ENCODE measurements at regions not wholly inside any gene's neighbourhood (a gene's known extent, or its start where the extent isn't known, plus 50 kb on each side); places are given as distances from the start of the nearest gene placed in this dataset.

DNA sequence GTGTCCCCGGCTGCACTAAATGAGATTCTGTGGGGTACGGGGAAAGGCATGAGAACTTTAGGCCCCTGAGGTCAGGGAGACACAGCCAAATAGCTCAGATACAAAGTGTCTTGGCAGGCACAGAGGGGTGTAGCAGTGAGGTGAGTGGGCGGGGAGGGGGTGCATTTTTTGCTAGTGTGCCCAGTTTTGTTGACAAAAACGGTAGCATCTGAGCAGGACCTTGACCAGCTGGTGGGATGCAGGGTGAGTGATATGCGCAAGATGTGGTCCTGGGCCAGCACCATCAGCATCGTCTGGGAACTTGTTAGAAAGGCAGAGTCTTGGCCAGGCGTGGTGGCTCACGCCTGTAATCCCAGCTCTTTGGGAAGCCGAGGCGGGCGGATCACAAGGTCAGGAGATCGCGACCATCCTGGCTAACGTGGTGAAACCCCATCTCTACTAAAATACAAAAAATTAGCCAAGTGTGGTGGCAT, 127.3 kb upstream of the LGALSL start:
- intact Hi-C loops (cut with DNase I; ENCODE audit: low total_unique reads) (loop anchor here (5.0 to 10.0 kb wide), 2 partner anchors 172 to 274 kb away; no protein-coding TSS in a partner anchor), in situ Hi-C loops (cut with MboI; ENCODE audit: low pct_ligation_motif_present in 1 of 4, low pct_unique_long_range_greater_than_20kb in 1 of 4, low sequenced_read_pairs in 3 of 4) (loop anchor here in 3 of 4 donors (5.0 to 25.0 kb wide), 3 partner anchors 272 to 561 kb away; no protein-coding TSS in a partner anchor)
- Histone ChIP-seq H3K36me3 (no peaks in the 10 kb centered on the region), H3K4me3 (no peak overlapping the region), H3K4me1 (peaks cover 10 to 38% (median 23%) of the 10 kb centered on the region in 4 donors), H3K9me3 (no peaks in the 10 kb centered on the region), H3K27me3 (no peaks in the 10 kb centered on the region), H3K27ac (peak overlapping the region; percentile 52 to 72 (median 66))
- no peak for DNase-seq
- TF ChIP-seq POLR2A (IDR thresholded peaks at IDR 0.05) = no peak
- TF ChIP-seq EP300 (IDR thresholded peaks at IDR 0.05; ENCODE audit: low read depth) = no peak
- TF ChIP-seq CTCF (IDR thresholded peaks at IDR 0.05) = no peak
- TF ChIP-seq POLR2AphosphoS5 (IDR thresholded peaks at IDR 0.05) = no peak
- 88% methylated on average over 14 of the region's 14 CpGs; no CpG with 5 or more reads in 1 of the 2 donors for WGBS, 2 donors (ENCODE audit: low coverage in 1 of 2)

DNA sequence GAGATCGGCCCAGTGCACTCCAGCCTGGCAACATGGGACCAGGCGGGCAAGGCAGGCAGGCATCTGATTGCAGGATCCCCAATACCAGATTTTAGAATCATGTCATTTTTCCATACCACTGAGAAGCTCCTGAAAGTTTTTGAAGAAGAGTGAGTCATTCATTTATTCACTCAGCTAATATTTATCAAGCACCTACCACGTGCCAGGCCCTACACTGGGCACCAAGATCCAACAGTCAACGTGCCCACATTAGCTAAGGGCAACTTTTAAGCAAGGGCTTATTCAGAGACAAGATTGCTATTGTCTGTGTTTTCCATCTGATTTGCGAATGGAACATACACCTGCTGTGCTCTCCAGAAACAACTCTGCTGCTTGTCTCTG, 126.8 kb upstream of the LGALSL start:
- DNase-seq = no peak
- Histone ChIP-seq H3K4me3 (peak overlapping the region in 1 of 4 donors; percentile 31), H3K36me3 (no peaks in the 10 kb centered on the region), H3K4me1 (peaks cover 10 to 38% (median 23%) of the 10 kb centered on the region in 4 donors), H3K9me3 (no peaks in the 10 kb centered on the region), H3K27ac (peak overlapping the region; percentile 52 to 72 (median 66)), H3K27me3 (no peaks in the 10 kb centered on the region)
- in situ Hi-C loops (cut with MboI; ENCODE audit: low pct_ligation_motif_present in 1 of 4, low pct_unique_long_range_greater_than_20kb in 1 of 4, low sequenced_read_pairs in 3 of 4) (loop anchor here in 3 of 4 donors (5.0 to 25.0 kb wide), 3 partner anchors 272 to 560 kb away; no protein-coding TSS in a partner anchor), intact Hi-C loops (cut with DNase I; ENCODE audit: low total_unique reads) (loop anchor here (5.0 to 10.0 kb wide), 2 partner anchors 172 to 275 kb away; no protein-coding TSS in a partner anchor)
- TF ChIP-seq CTCF (IDR thresholded peaks at IDR 0.05) (no peak), POLR2AphosphoS5 (IDR thresholded peaks at IDR 0.05) (no peak), POLR2A (IDR thresholded peaks at IDR 0.05) (no peak), EP300 (IDR thresholded peaks at IDR 0.05; ENCODE audit: low read depth) (no peak)
- 74 to 100% methylated on average over 1 to 5 of the region's 5 CpGs for WGBS, 2 donors (ENCODE audit: low coverage in 1 of 2)

DNA sequence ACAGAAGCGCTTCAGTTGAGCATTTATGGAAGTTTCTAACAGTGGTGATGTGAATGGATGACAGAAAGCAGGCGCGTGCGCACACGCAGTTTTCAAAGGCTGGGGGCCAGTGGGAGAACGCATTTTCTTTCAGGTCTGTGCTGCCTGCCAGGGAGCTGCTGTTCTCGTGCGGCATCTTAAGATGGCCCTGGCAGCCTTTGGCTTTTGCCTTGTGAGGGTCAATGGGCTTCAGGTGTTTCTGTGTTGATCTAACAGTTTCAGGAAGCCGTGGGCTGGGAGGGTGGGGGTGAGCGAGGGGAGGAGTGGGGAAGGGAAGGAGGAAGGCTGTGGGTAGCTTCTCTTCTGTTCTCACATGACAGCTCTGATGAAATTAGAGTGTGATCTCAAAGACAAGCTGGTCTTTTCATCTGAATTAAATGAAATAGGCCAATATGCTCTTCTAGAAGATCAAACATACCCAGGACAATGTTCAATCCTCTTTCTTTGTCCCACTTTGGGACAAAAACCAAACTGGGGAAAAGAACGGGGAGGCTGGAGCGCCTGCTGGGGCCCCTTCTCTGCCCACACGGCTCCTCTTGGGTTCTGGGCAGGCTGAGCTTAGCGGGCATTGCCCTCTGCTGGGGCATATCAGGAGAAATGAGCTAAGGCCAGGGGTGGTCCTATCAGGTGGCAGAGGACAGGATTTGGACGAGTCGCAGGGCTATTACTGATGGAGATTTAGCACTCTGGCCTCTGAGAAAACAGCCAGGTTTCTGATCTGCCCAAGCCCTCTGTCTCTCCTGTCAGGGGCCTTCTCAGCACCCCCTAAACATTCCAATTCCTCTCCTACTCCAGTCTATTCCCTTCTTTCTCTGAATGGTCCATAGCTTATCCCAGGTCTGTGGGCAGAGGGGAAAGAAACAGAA, 126.2 kb upstream of the LGALSL start:
- no peak for TF ChIP-seq POLR2AphosphoS5 (IDR thresholded peaks at IDR 0.05)
- TF ChIP-seq CTCF (IDR thresholded peaks at IDR 0.05) = peak; percentile 34 to 49 (median 38)
- TF ChIP-seq POLR2A (IDR thresholded peaks at IDR 0.05) = no peak
- intact Hi-C loops (cut with DNase I; ENCODE audit: low total_unique reads) = loop anchor here (5.0 to 10.0 kb wide), 2 partner anchors 173 to 275 kb away; no protein-coding TSS in a partner anchor
- peaks cover 10 to 38% (median 23%) of the 10 kb centered on the region in 4 donors for H3K4me1 ChIP-seq
- in situ Hi-C loops (cut with MboI; ENCODE audit: low pct_ligation_motif_present in 1 of 4, low pct_unique_long_range_greater_than_20kb in 1 of 4, low sequenced_read_pairs in 3 of 4) = loop anchor here in 3 of 4 donors (5.0 to 25.0 kb wide), 3 partner anchors 273 to 560 kb away; no protein-coding TSS in a partner anchor
- DNase-seq = peak; percentile 33
- no peaks in the 10 kb centered on the region for H3K27me3 ChIP-seq
- WGBS, 2 donors (ENCODE audit: low coverage in 1 of 2) = 57 to 68% methylated on average over 5 to 16 of the region's 16 CpGs
- peak overlapping the region; percentile 52 to 72 (median 66) for H3K27ac ChIP-seq
- no peaks in the 10 kb centered on the region for H3K9me3 ChIP-seq
- peak overlapping the region in 2 of 4 donors; percentile 8 to 31 for H3K4me3 ChIP-seq
- H3K36me3 ChIP-seq = no peaks in the 10 kb centered on the region

DNA sequence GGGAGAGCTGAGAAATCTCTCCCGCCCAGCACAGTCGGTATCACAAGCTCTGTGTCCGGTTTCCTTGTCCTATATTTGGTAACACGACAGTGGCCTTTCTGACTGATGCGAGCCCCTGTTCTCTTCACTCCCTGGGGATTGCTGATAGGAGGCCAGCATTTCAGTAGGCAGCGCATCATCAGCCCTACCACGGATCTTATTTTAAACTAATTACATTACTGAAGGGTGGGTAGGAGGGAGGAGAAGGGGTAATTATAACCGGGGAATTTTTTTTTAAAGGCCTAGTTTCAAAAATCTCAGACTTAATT, 125.6 kb upstream of the LGALSL start:
- no peak for DNase-seq
- in situ Hi-C loops (cut with MboI; ENCODE audit: low pct_ligation_motif_present in 1 of 4, low pct_unique_long_range_greater_than_20kb in 1 of 4, low sequenced_read_pairs in 3 of 4) (loop anchor here in 3 of 4 donors (5.0 to 25.0 kb wide), 3 partner anchors 274 to 559 kb away; no protein-coding TSS in a partner anchor), intact Hi-C loops (cut with DNase I; ENCODE audit: low total_unique reads) (loop anchor here (5.0 to 10.0 kb wide), 2 partner anchors 174 to 276 kb away; no protein-coding TSS in a partner anchor)
- no peaks in the 10 kb centered on the region for H3K27me3 ChIP-seq
- no peaks in the 10 kb centered on the region for H3K9me3 ChIP-seq
- H3K36me3 ChIP-seq = no peaks in the 10 kb centered on the region
- H3K4me3 ChIP-seq = no peak overlapping the region
- peaks cover 10 to 38% (median 23%) of the 10 kb centered on the region in 4 donors for H3K4me1 ChIP-seq
- WGBS, 2 donors (ENCODE audit: low coverage in 1 of 2) = 60 to 65% methylated on average over 1 to 8 of the region's 8 CpGs
- TF ChIP-seq CTCF (IDR thresholded peaks at IDR 0.05) = no peak
- H3K27ac ChIP-seq = peak overlapping the region in 3 of 4 donors; percentile 52 to 72 (median 72)
